ENCODE measurements at regions not wholly inside any gene's neighbourhood (a gene's known extent, or its start where the extent isn't known, plus 50 kb on each side); places are given as distances from the start of the nearest gene placed in this dataset.

DNA sequence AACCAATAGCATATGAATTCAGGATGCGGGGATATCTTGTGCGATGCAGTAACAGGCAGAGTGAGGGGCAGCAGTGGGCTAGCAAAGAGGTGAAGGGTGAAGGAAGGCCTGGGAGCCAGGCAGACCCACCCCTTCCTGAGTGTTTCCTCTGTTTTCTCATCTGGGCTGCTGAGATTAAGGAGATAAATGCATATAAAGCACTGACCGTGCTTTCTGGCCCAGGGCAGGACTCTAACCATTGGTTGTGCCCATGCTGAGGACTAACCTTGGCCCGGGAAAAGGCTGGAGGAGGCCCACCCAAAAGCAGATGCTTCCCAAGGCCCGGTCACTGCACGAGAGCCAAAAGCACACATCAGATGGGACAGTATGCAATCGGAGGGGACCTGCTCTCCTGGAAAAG is 87.6 kb downstream of the PSMG1 start:
- Mint-ChIP-seq H3K27me3 (ENCODE audit: low read depth) (no peaks in the 10 kb centered on the region), H3K9me3 (peaks cover 6 to 7% of the 10 kb centered on the region in 2 experiments; a peak in 3 of 5 replicates), H3K36me3 (ENCODE audit: insufficient read depth in 1 of 3, low read depth in 3 of 3) (peaks cover 0 to 8% (median 3%) of the 10 kb centered on the region in 3 experiments; a peak in 2 of 7 replicates), H3K4me3 (no peak overlapping the region), H3K4me1 (peaks cover 9% of the 10 kb centered on the region in 2 experiments), H3K27ac (no peak overlapping the region)
- Histone ChIP-seq H2BK12ac (ENCODE audit: insufficient read length, low read depth, low read length) (no peak overlapping the region), H3K23ac (ENCODE audit: insufficient read length, low read depth, low read length) (no peak overlapping the region), H3K4ac (ENCODE audit: low read depth, low read length) (no peak overlapping the region), H2AFZ (ENCODE audit: low read length) (no peak overlapping the region), H3K27ac (ENCODE audit: insufficient read length, low read depth, low read length) (no peak overlapping the region), H3K18ac (ENCODE audit: insufficient read length, low read depth, low read length) (no peak overlapping the region), H3K9me3 (ENCODE audit: control insufficient read depth, low read depth, low read length) (no peaks in the 10 kb centered on the region), H3K4me1 (ENCODE audit: insufficient read depth, low read length) (no peaks in the 10 kb centered on the region; the same call in 1 of the 2 replicates), H4K5ac (ENCODE audit: insufficient read length, low read depth, low read length) (no peak overlapping the region), H4K91ac (ENCODE audit: insufficient read length, low read depth, low read length) (no peak overlapping the region), H3K9ac (ENCODE audit: extremely low read depth, insufficient read length, low read length) (no peak overlapping the region), H4K20me1 (ENCODE audit: control insufficient read depth, insufficient read depth, insufficient read length) (no peaks in the 10 kb centered on the region), H2BK20ac (ENCODE audit: low read depth, low read length, poor library complexity, severe bottlenecking) (no peak overlapping the region), H2BK15ac (ENCODE audit: low read depth, low read length) (no peak overlapping the region), H3K79me2 (ENCODE audit: insufficient read depth, low read length) (no peaks in the 10 kb centered on the region), H2BK120ac (ENCODE audit: low read depth, low read length, poor library complexity, severe bottlenecking) (no peak overlapping the region), H3K79me1 (ENCODE audit: insufficient read depth, low read depth, low read length, poor library complexity, severe bottlenecking) (no peaks in the 10 kb centered on the region), H3K23me2 (ENCODE audit: insufficient read length, low read depth, low read length, poor library complexity, severe bottlenecking) (no peaks in the 10 kb centered on the region), H2AK5ac (ENCODE audit: insufficient read length, low read length) (no peak overlapping the region), H3K56ac (ENCODE audit: insufficient read length, low read depth, low read length) (no peak overlapping the region), H2BK5ac (ENCODE audit: insufficient read length, low read length) (no peak overlapping the region), H3K4me2 (ENCODE audit: insufficient read depth, insufficient read length, low read length) (no peak overlapping the region), H4K8ac (replicated peaks; ENCODE audit: insufficient read length, low read depth, low read length) (no peak overlapping the region), H3K14ac (ENCODE audit: insufficient read depth, low read length) (no peak overlapping the region), H3T11ph (ENCODE audit: low read length) (no peak overlapping the region), H3K27me3 (ENCODE audit: insufficient read depth, low read length) (no peaks in the 10 kb centered on the region)
- TF ChIP-seq, protein P1, sequence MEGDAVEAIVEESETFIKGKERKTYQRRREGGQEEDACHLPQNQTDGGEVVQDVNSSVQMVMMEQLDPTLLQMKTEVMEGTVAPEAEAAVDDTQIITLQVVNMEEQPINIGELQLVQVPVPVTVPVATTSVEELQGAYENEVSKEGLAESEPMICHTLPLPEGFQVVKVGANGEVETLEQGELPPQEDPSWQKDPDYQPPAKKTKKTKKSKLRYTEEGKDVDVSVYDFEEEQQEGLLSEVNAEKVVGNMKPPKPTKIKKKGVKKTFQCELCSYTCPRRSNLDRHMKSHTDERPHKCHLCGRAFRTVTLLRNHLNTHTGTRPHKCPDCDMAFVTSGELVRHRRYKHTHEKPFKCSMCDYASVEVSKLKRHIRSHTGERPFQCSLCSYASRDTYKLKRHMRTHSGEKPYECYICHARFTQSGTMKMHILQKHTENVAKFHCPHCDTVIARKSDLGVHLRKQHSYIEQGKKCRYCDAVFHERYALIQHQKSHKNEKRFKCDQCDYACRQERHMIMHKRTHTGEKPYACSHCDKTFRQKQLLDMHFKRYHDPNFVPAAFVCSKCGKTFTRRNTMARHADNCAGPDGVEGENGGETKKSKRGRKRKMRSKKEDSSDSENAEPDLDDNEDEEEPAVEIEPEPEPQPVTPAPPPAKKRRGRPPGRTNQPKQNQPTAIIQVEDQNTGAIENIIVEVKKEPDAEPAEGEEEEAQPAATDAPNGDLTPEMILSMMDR (conservative IDR thresholded peaks at IDR 0.05) = no peak
- DNase-seq = no peak
- WGBS (ENCODE audit: extremely low coverage, insufficient read length, low lambda C conversion rate) = no CpG with 5 or more reads among the region's 7 CpGs
